ENCODE measurements at regions not wholly inside any gene's neighbourhood (a gene's known extent, or its start where the extent isn't known, plus 50 kb on each side); places are given as distances from the start of the nearest gene placed in this dataset.
A peak's percentile ranks its signal among the peaks of the same experiment; 100 is the strongest.

DNA sequence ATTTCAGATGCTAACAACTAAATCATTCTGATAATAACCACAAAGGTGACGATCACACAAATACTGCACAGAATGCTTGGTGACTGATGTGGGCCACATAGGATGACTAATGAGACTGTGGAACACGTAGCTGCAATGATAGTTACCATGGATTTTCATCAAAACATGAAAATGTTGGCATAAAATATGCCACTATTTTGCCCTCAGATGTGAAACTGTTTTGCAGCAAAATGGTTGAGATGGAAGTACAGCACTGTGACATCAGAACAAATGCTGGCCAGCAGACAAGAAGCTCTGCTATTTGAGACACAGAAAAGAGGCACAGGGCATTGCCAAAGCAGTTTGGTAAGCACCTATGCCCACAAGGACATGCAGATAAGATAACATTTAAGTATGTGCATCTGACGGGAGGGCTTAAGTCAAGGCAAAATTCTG lies 83.8 kb downstream of the NIBAN1 start:
- no peak overlapping the region for H3K4me3 ChIP-seq (ENCODE audit: insufficient read depth, low read length)
- no peak for TF ChIP-seq CTCF (IDR thresholded peaks at IDR 0.05; ENCODE audit: extremely low read depth, low read depth, low read length)
- no peaks in the 10 kb centered on the region for H3K27me3 ChIP-seq (ENCODE audit: insufficient read depth, low read length)
- DNase-seq (ENCODE audit: insufficient read length, low spot score, missing footprints) = no peak
- no peak overlapping the region for H3K27ac ChIP-seq (ENCODE audit: low read depth, low read length)
- no peaks in the 10 kb centered on the region for H3K9me3 ChIP-seq (ENCODE audit: low read depth, low read length)
- no peak overlapping the region for H2AFZ ChIP-seq (ENCODE audit: low read length)
- H3K36me3 ChIP-seq (ENCODE audit: insufficient read depth, low read length) = no peaks in the 10 kb centered on the region
- peaks cover 25% of the 10 kb centered on the region for H3K4me1 ChIP-seq (ENCODE audit: insufficient read depth, low read length)
- no peaks in the 10 kb centered on the region for H4K20me1 ChIP-seq (ENCODE audit: insufficient read depth, low read length)
- peak overlapping the region; percentile 36 for H3K4me2 ChIP-seq (ENCODE audit: insufficient read depth, low read length)
- H3K79me2 ChIP-seq (ENCODE audit: insufficient read depth, low read length) = no peaks in the 10 kb centered on the region

GRCh38 chr1:184889902-184890301 lies 84.4 kb downstream of the NIBAN1 start:
- Histone ChIP-seq H3K4me2 (ENCODE audit: insufficient read depth, low read length) (no peak overlapping the region), H3K79me2 (ENCODE audit: insufficient read depth, low read length) (no peaks in the 10 kb centered on the region), H3K4me1 (ENCODE audit: insufficient read depth, low read length) (peaks cover 25% of the 10 kb centered on the region), H3K27ac (ENCODE audit: low read depth, low read length) (no peak overlapping the region), H2AFZ (ENCODE audit: low read length) (no peak overlapping the region), H3K9me3 (ENCODE audit: low read depth, low read length) (no peaks in the 10 kb centered on the region), H3K36me3 (ENCODE audit: insufficient read depth, low read length) (no peaks in the 10 kb centered on the region), H3K27me3 (ENCODE audit: insufficient read depth, low read length) (no peaks in the 10 kb centered on the region), H3K4me3 (ENCODE audit: insufficient read depth, low read length) (no peak overlapping the region), H4K20me1 (ENCODE audit: insufficient read depth, low read length) (no peaks in the 10 kb centered on the region)
- TF ChIP-seq CTCF (IDR thresholded peaks at IDR 0.05; ENCODE audit: extremely low read depth, low read depth, low read length) = no peak
- DNase-seq (ENCODE audit: insufficient read length, low spot score, missing footprints) = no peak

GRCh38 chr1:184889166-184889565 lies 85.1 kb downstream of the NIBAN1 start:
- H3K4me3 ChIP-seq (ENCODE audit: insufficient read depth, low read length) = no peak overlapping the region
- peaks cover 3% of the 10 kb centered on the region for H3K27me3 ChIP-seq (ENCODE audit: insufficient read depth, low read length)
- no peaks in the 10 kb centered on the region for H3K36me3 ChIP-seq (ENCODE audit: insufficient read depth, low read length)
- DNase-seq (ENCODE audit: insufficient read length, low spot score, missing footprints) = no peak
- H2AFZ ChIP-seq (ENCODE audit: low read length) = no peak overlapping the region
- H3K27ac ChIP-seq (ENCODE audit: low read depth, low read length) = no peak overlapping the region
- H3K4me2 ChIP-seq (ENCODE audit: insufficient read depth, low read length) = no peak overlapping the region
- H3K4me1 ChIP-seq (ENCODE audit: insufficient read depth, low read length) = peaks cover 25% of the 10 kb centered on the region
- no peaks in the 10 kb centered on the region for H3K9me3 ChIP-seq (ENCODE audit: low read depth, low read length)
- no peaks in the 10 kb centered on the region for H3K79me2 ChIP-seq (ENCODE audit: insufficient read depth, low read length)
- TF ChIP-seq CTCF (IDR thresholded peaks at IDR 0.05; ENCODE audit: extremely low read depth, low read depth, low read length) = no peak
- H4K20me1 ChIP-seq (ENCODE audit: insufficient read depth, low read length) = no peaks in the 10 kb centered on the region

GRCh38 chr1:184888505-184888904 lies 85.8 kb downstream of the NIBAN1 start:
- H3K36me3 ChIP-seq (ENCODE audit: insufficient read depth, low read length) = no peaks in the 10 kb centered on the region
- peaks cover 25% of the 10 kb centered on the region for H3K4me1 ChIP-seq (ENCODE audit: insufficient read depth, low read length)
- H3K79me2 ChIP-seq (ENCODE audit: insufficient read depth, low read length) = no peaks in the 10 kb centered on the region
- no peak overlapping the region for H3K27ac ChIP-seq (ENCODE audit: low read depth, low read length)
- peaks cover 3% of the 10 kb centered on the region for H3K27me3 ChIP-seq (ENCODE audit: insufficient read depth, low read length)
- H4K20me1 ChIP-seq (ENCODE audit: insufficient read depth, low read length) = no peaks in the 10 kb centered on the region
- no peak overlapping the region for H3K4me2 ChIP-seq (ENCODE audit: insufficient read depth, low read length)
- no peak overlapping the region for H2AFZ ChIP-seq (ENCODE audit: low read length)
- TF ChIP-seq CTCF (IDR thresholded peaks at IDR 0.05; ENCODE audit: extremely low read depth, low read depth, low read length) = no peak
- DNase-seq (ENCODE audit: insufficient read length, low spot score, missing footprints) = no peak
- H3K4me3 ChIP-seq (ENCODE audit: insufficient read depth, low read length) = no peak overlapping the region
- H3K9me3 ChIP-seq (ENCODE audit: low read depth, low read length) = no peaks in the 10 kb centered on the region

Measured in osteoblast (primary cell).